ENCODE measurements at regions not wholly inside any gene's neighbourhood (a gene's known extent, or its start where the extent isn't known, plus 50 kb on each side); places are given as distances from the start of the nearest gene placed in this dataset.

- TF ChIP-seq CTCF (IDR thresholded peaks at IDR 0.05; ENCODE audit: low read length) (no peak), EZH2 (IDR thresholded peaks at IDR 0.05; ENCODE audit: borderline replicate concordance, low read length) (no peak)
Measured at GRCh38 chr12:125890971-125891370, 825.7 kb downstream of the AACS start.
